Calu3 (cell line): ENCODE measurements at regions not wholly inside any gene's neighbourhood (a gene's known extent, or its start where the extent isn't known, plus 50 kb on each side); places are given as distances from the start of the nearest gene placed in this dataset.

Experiments
- BruUV-seq: library from RNA; stranded (reverse); fragments of 400-500 nt; replicated peaks from 2 replicates; lab custom pipeline; 2021; lab: Mats Ljungman, UMichigan
- CTCF ChIA-PET: fragments of 300-600 bp; sonication (Branson Sonifier 250); formaldehyde crosslinking; loops from one replicate; lab custom pipeline; 2022; ENCODE audit warnings: antibody characterized with exemption; lab: Charles Lee
- DNase-seq: peaks from one replicate; pipeline ENCODE4 v3.0.0; 2022
- H3K27ac Mint-ChIP-seq: one replicate; pipeline ENCODE4 v1.8.0; 2022; ENCODE audit warnings: mixed read lengths; ENCODE audit not compliant: unreplicated experiment
- H3K27me3 Mint-ChIP-seq: one replicate; pipeline ENCODE4 v1.8.0; 2022; ENCODE audit warnings: mixed read lengths; ENCODE audit not compliant: unreplicated experiment
- H3K36me3 Mint-ChIP-seq: one replicate; pipeline ENCODE4 v1.8.0; 2022; ENCODE audit warnings: mild to moderate bottlenecking, moderate library complexity, mixed read lengths; ENCODE audit not compliant: insufficient read depth, unreplicated experiment
- H3K4me1 Mint-ChIP-seq: one replicate; pipeline ENCODE4 v1.8.0; 2022; ENCODE audit warnings: mild to moderate bottlenecking, low read depth, mixed read lengths; ENCODE audit not compliant: unreplicated experiment
- H3K4me3 Mint-ChIP-seq: one replicate; pipeline ENCODE4 v1.8.0; 2022; ENCODE audit warnings: mild to moderate bottlenecking, low read depth, moderate library complexity, mixed read lengths; ENCODE audit not compliant: unreplicated experiment
- H3K9me3 Mint-ChIP-seq: one replicate; pipeline ENCODE4 v1.8.0; 2022; ENCODE audit warnings: low read depth, mixed read lengths; ENCODE audit not compliant: unreplicated experiment
- intact Hi-C: fragments of 100-400 bp; cut with micrococcal nuclease; formaldehyde crosslinking; loops from one replicate; pipeline ENCODE4 v1.10.0; 2022; ENCODE audit not compliant: unreplicated experiment
- TF ChIP-seq, protein P1 (sequence below): fragments of 200-600 bp; IDR thresholded peaks from one replicate; pipeline ENCODE4 v1.8.0; 2022; ENCODE audit warnings: antibody characterized with exemption; ENCODE audit not compliant: unreplicated experiment

DNA sequence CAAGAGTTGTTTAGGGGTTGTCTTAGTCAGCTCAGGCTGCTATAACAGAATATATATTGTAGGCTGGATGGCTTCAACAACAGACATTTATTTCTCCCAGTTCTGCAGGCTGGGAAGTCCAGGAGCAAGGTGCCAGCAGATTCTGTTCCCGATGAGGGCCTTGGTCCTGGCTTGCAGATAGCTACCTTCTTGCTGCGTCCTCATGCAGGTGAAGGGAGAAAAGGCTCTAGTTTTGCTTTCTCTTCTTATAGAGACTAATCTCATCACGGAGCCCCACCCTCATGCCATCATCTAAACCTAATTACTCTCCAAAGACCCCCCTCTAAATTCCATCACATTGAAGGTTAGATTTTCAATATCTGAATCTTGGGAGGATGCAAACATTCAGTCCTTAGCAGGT, 246.0 kb upstream of the ANKRD55 start:
- no peaks in the 10 kb centered on the region for H3K27me3 Mint-ChIP-seq
- intact Hi-C loops, result loop anchor here (5.0 to 10.0 kb wide), 3 partner anchors 122 to 356 kb away; no protein-coding TSS in a partner anchor
- no peaks in the 10 kb centered on the region for H3K9me3 Mint-ChIP-seq
- no peak for DNase-seq
- CTCF ChIA-PET, result interaction anchor here (0.8 kb wide), 1 partner anchor 73 kb away, joined by 3 read pairs; no protein-coding TSS in a partner anchor
- TF ChIP-seq, protein P1, sequence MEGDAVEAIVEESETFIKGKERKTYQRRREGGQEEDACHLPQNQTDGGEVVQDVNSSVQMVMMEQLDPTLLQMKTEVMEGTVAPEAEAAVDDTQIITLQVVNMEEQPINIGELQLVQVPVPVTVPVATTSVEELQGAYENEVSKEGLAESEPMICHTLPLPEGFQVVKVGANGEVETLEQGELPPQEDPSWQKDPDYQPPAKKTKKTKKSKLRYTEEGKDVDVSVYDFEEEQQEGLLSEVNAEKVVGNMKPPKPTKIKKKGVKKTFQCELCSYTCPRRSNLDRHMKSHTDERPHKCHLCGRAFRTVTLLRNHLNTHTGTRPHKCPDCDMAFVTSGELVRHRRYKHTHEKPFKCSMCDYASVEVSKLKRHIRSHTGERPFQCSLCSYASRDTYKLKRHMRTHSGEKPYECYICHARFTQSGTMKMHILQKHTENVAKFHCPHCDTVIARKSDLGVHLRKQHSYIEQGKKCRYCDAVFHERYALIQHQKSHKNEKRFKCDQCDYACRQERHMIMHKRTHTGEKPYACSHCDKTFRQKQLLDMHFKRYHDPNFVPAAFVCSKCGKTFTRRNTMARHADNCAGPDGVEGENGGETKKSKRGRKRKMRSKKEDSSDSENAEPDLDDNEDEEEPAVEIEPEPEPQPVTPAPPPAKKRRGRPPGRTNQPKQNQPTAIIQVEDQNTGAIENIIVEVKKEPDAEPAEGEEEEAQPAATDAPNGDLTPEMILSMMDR, result no peak
- H3K4me3 Mint-ChIP-seq, result no peak overlapping the region
- peaks cover 31% of the 10 kb centered on the region for H3K4me1 Mint-ChIP-seq
- H3K27ac Mint-ChIP-seq, result no peak overlapping the region
- BruUV-seq, result no TSS peak
- peaks cover 14% of the 10 kb centered on the region for H3K36me3 Mint-ChIP-seq

DNA sequence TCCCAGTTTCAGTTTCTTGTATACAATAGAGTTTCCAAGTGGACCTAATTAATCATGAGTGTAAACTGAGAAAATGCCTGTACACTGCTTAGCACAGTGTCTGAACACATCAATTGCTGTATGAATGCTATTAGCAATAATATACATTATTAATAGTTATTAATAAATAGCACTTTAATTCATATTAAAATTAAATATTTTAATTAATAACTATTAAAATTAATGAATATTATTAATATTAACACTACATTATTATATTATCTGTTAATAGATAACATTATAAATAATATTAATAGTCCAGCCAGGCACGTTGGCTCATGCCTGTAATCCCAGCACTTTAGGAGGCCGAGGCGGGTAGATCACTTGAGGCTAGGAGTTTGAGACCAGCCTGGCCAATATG, 244.9 kb upstream of the ANKRD55 start:
- no peaks in the 10 kb centered on the region for H3K27me3 Mint-ChIP-seq
- CTCF ChIA-PET, result no interaction called here
- TF ChIP-seq, protein P1, result no peak
- intact Hi-C loops, result loop anchor here (5.0 to 10.0 kb wide), 3 partner anchors 121 to 357 kb away; no protein-coding TSS in a partner anchor
- H3K36me3 Mint-ChIP-seq, result peaks cover 14% of the 10 kb centered on the region
- BruUV-seq, result no TSS peak
- H3K4me1 Mint-ChIP-seq, result peaks cover 31% of the 10 kb centered on the region
- H3K4me3 Mint-ChIP-seq, result no peak overlapping the region
- no peak for DNase-seq
- H3K9me3 Mint-ChIP-seq, result no peaks in the 10 kb centered on the region
- no peak overlapping the region for H3K27ac Mint-ChIP-seq

DNA sequence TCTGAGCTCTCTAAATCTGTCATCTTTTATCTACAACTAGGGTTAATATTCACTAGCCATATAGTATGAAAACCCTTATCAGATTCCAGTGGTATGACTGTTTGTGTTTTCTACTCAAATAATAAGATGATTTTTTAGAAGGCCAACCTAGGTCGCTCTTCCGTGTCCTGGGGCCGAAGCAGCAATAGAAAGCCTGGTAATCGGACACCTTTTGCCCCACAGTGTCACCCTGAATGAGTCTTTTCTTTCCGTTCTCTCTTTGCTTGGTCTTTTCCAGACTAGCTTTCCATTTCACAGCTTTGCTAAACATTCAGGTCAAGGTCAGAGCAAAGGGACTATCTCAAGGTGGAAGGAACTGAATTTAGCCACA, 243.3 kb upstream of the ANKRD55 start:
- no peaks in the 10 kb centered on the region for H3K9me3 Mint-ChIP-seq
- CTCF ChIA-PET, result interaction anchor here (0.6 to 1.3 kb wide), 4 partner anchors 9 to 378 kb away, joined by 3 to 6 read pairs (median 4); no protein-coding TSS in a partner anchor
- intact Hi-C loops, result loop anchor here (5.0 to 10.0 kb wide), 3 partner anchors 119 to 358 kb away; no protein-coding TSS in a partner anchor
- no peaks in the 10 kb centered on the region for H3K27me3 Mint-ChIP-seq
- peak overlapping the region; percentile 18 for H3K27ac Mint-ChIP-seq
- TF ChIP-seq, protein P1, result no peak
- DNase-seq, result no peak
- peaks cover 9% of the 10 kb centered on the region for H3K36me3 Mint-ChIP-seq
- H3K4me1 Mint-ChIP-seq, result peaks cover 38% of the 10 kb centered on the region
- no peak overlapping the region for H3K4me3 Mint-ChIP-seq
- no TSS peak for BruUV-seq

DNA sequence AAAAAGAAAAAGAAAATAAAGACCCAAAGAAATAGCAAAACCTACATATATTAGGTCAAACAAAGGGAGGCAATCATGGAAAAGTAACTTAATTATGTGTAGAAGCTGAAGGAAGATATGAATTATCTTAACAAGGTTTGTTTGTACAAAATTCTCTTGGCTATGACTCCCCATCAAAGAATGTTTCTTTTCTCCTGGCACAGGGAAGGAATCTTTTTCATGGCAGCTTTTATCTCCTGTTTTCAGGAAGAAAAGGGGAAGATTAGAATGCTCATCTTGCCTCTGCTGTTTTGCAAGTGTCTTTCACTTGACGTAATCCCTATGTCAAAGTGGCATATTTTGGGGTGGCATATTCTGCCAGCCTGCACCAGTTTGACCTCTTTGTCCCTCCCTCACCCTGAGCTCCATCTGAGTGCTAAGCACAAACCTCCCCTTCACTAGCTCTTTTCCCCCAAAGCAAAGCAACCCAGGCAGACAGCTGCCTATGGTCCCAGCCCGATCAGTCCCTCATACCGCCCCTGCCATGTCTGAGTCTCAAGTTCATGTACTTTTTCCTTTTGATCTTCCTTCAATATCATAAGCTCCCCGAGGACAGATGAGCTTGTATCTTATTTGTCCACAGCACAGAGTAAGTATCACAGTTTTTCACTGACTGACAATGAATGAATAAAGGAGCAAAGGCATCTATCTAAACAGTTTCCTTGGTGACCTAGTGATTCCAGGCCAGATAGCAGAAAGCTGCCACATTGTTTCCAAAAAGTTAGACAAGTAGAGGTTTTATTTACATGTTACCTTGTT, 242.8 kb upstream of the ANKRD55 start:
- intact Hi-C loops, result loop anchor here (5.0 to 10.0 kb wide), 3 partner anchors 119 to 359 kb away; no protein-coding TSS in a partner anchor
- Mint-ChIP-seq H3K27ac (peak overlapping the region; percentile 18), H3K36me3 (peaks cover 5% of the 10 kb centered on the region), H3K4me3 (no peak overlapping the region), H3K4me1 (peaks cover 42% of the 10 kb centered on the region), H3K9me3 (no peaks in the 10 kb centered on the region), H3K27me3 (no peaks in the 10 kb centered on the region)
- TF ChIP-seq, protein P1, result no peak
- CTCF ChIA-PET, result interaction anchor here (0.7 to 1.3 kb wide), 3 partner anchors 8 to 343 kb away, joined by 3 to 4 read pairs (median 4); no protein-coding TSS in a partner anchor
- DNase-seq, result no peak
- BruUV-seq, result no TSS peak
